ENCODE measurements at regions not wholly inside any gene's neighbourhood (a gene's known extent, or its start where the extent isn't known, plus 50 kb on each side); places are given as distances from the start of the nearest gene placed in this dataset.

DNA sequence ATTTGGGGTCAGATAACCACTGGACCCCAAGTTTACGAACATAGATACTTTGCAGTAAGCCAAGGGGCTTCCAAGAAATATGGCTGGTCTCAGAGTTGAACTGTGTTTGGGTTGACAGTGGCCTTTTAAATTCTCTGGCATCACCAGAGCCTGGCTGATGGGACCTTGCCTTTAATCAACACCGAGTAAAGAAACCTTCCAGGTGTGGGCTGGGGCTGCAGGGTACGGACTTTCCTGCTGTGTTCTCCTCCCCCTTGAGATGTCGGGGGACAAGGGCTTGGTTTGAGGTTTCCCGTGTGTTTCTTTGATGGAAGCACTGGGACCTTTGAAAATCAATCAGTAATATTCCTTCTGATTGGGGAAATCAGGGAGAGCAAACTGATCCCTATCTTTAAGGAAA is 140.1 kb downstream of the MTX3 start:
- WGBS, 3 donors: 79 to 84% (median 81%) methylated on average over 5 of the region's 5 CpGs
- Histone ChIP-seq H3K36me3 (ENCODE audit: insufficient read depth in 1 of 2, low read depth in 1 of 2) (no peaks in the 10 kb centered on the region), H3K4me1 (no peaks in the 10 kb centered on the region), H3K4me3 (no peak overlapping the region), H3K9me3 (no peaks in the 10 kb centered on the region), H3K27me3 (ENCODE audit: insufficient read depth in 3 of 3, low read length in 2 of 3) (no peaks in the 10 kb centered on the region), H3K27ac (no peak overlapping the region)
- intact Hi-C loops (cut with DNase I): loop anchor here in 1 of 2 donors (10.0 kb wide), 2 partner anchors 234 to 826 kb away; no protein-coding TSS in a partner anchor
- ATAC-seq (no peak), DNase-seq (no peak)
- TF ChIP-seq, protein P1, sequence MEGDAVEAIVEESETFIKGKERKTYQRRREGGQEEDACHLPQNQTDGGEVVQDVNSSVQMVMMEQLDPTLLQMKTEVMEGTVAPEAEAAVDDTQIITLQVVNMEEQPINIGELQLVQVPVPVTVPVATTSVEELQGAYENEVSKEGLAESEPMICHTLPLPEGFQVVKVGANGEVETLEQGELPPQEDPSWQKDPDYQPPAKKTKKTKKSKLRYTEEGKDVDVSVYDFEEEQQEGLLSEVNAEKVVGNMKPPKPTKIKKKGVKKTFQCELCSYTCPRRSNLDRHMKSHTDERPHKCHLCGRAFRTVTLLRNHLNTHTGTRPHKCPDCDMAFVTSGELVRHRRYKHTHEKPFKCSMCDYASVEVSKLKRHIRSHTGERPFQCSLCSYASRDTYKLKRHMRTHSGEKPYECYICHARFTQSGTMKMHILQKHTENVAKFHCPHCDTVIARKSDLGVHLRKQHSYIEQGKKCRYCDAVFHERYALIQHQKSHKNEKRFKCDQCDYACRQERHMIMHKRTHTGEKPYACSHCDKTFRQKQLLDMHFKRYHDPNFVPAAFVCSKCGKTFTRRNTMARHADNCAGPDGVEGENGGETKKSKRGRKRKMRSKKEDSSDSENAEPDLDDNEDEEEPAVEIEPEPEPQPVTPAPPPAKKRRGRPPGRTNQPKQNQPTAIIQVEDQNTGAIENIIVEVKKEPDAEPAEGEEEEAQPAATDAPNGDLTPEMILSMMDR (IDR thresholded peaks at IDR 0.05): no peak

DNA sequence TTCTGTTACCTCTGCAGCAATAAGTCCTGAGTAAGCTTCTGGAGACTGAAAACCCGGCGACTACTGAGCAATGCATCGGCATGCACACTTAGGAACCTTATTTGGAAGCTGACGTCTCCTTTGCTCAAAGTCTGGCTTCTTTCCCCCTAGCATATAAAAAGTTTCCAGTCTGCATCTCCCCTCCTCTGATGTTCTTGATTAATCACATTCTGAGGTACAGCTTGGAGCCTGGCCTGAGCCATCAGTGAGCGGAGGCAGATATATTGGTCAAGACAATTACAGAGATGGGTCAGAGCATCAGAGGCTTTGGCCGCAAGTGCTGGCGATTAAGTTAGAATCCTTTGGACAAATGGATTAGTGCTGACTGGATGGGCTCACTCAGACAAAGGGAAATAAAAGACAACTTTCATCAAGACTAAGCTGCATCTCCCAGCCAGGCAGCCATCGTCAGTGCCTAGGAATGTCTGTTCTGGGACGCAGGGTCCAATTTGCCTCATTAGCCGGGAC is 140.7 kb downstream of the MTX3 start:
- H3K27ac ChIP-seq: no peak overlapping the region

DNA sequence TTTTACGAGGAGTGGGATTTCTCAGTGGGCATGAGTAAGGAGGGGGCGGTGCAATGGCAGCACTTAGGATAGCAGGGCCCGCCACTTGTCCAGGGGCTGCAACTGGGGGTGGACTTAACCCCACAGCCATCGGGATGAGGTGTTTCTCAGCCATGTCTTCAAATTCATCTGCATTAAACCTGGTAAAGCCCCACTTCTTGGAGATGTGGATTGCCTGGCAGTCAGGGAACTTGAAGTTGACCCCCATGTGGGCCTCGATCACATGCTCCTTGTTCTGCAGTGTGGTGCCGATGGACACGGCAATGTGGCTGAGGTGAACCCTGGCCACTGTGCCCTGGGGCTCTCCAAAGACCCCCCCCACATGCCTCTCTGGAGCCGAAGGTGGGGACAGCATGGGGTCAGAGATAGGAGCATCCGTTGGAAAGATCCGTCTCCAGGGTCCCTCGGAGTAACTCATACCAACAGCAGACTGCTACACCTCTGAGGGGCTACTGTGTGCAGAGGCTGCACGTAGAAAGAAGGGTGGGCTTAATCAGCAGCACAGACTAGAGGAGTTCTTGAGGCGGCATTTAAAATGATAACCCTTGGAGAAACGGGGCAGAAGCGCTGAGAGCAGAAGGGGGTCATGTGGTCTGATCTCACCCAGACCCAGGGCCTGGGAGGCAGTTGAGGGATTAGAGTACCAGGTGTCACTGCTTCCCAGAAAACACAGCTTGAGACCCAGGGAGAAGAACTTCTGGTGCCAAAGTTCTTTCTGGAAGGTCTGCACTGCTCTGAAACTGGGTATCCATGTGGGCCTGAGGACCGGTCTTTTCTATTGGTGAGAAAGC is 141.4 kb downstream of the MTX3 start:
- TF ChIP-seq, protein P1 (IDR thresholded peaks at IDR 0.05): no peak
- Histone ChIP-seq H3K4me3 (no peak overlapping the region), H3K27me3 (ENCODE audit: insufficient read depth in 3 of 3, low read length in 2 of 3) (no peaks in the 10 kb centered on the region), H3K27ac (no peak overlapping the region), H3K9me3 (no peaks in the 10 kb centered on the region), H3K36me3 (ENCODE audit: insufficient read depth in 1 of 2, low read depth in 1 of 2) (no peaks in the 10 kb centered on the region), H3K4me1 (no peaks in the 10 kb centered on the region)
- ATAC-seq: peak in 1 of 4 donors; percentile 11
- WGBS, 3 donors: 92 to 94% (median 93%) methylated on average over 16 of the region's 16 CpGs
- DNase-seq: no peak
- intact Hi-C loops (cut with DNase I): loop anchor here in 1 of 2 donors (10.0 kb wide), 2 partner anchors 235 to 825 kb away; no protein-coding TSS in a partner anchor

More for the DNA sequence above, 140.7 kb downstream of the MTX3 start:
- intact Hi-C loops (cut with DNase I): loop anchor here in 1 of 2 donors (10.0 kb wide), 2 partner anchors 234 to 826 kb away; no protein-coding TSS in a partner anchor
- TF ChIP-seq, protein P1 (IDR thresholded peaks at IDR 0.05): no peak
- H3K4me1 ChIP-seq: no peaks in the 10 kb centered on the region
- H3K27me3 ChIP-seq (ENCODE audit: insufficient read depth in 3 of 3, low read length in 2 of 3): no peaks in the 10 kb centered on the region
- H3K9me3 ChIP-seq: no peaks in the 10 kb centered on the region
- DNase-seq: peak in 1 of 2 donors; percentile 67
- H3K4me3 ChIP-seq: no peak overlapping the region
- 71 to 80% (median 73%) methylated on average over 10 of the region's 10 CpGs for WGBS, 3 donors
- H3K36me3 ChIP-seq (ENCODE audit: insufficient read depth in 1 of 2, low read depth in 1 of 2): no peaks in the 10 kb centered on the region
- peak; percentile 29 to 61 (median 42) for ATAC-seq

All from psoas muscle (tissue), 7 donors.